ENCODE measurements at regions not wholly inside any gene's neighbourhood (a gene's known extent, or its start where the extent isn't known, plus 50 kb on each side); places are given as distances from the start of the nearest gene placed in this dataset.
"Not testable (repeated sequence)": the region's sequence is repeated elsewhere in the genome, so short reads cannot be mapped to it uniquely, and the experiment has no call there.

GRCh38 chr1:79524126-79524525 lies 517.6 kb upstream of the ADGRL4 start:
- DNase-seq (ENCODE audit: low spot score): no peak

GRCh38 chr1:79519084-79519760 lies 512.7 kb upstream of the ADGRL4 start:
- DNase-seq (ENCODE audit: low spot score): no peak

- no peak for DNase-seq (ENCODE audit: low spot score)
Measured at GRCh38 chr1:79517470-79518224, 511.1 kb upstream of the ADGRL4 start.

GRCh38 chr1:79507770-79508169 lies 501.2 kb upstream of the ADGRL4 start:
- DNase-seq (ENCODE audit: low spot score): no peak

- DNase-seq (ENCODE audit: low spot score): no peak
Measured at GRCh38 chr1:79501153-79501552, 494.6 kb upstream of the ADGRL4 start.

- no peak for DNase-seq (ENCODE audit: low spot score)
Measured at GRCh38 chr1:79499541-79499940, 493.0 kb upstream of the ADGRL4 start.

- peak; percentile 15 for DNase-seq (ENCODE audit: low spot score)
Measured at GRCh38 chr1:79497193-79497773, 490.8 kb upstream of the ADGRL4 start.

- DNase-seq (ENCODE audit: low spot score): no peak
Measured at GRCh38 chr1:79496129-79496528, 489.6 kb upstream of the ADGRL4 start.

- DNase-seq (ENCODE audit: low spot score): not testable (repeated sequence)
Measured at GRCh38 chr1:79493702-79494101, 487.2 kb upstream of the ADGRL4 start.

- DNase-seq (ENCODE audit: low spot score): not testable (repeated sequence)
Measured at GRCh38 chr1:79488572-79489121, 482.1 kb upstream of the ADGRL4 start.

- no peak for DNase-seq (ENCODE audit: low spot score)
Measured at GRCh38 chr1:79478728-79479373, 472.3 kb upstream of the ADGRL4 start.

- DNase-seq (ENCODE audit: low spot score): no peak
Measured at GRCh38 chr1:79478160-79478559, 471.6 kb upstream of the ADGRL4 start.

- DNase-seq (ENCODE audit: low spot score): no peak
Measured at GRCh38 chr1:79472067-79472656, 465.6 kb upstream of the ADGRL4 start.

- no peak for DNase-seq (ENCODE audit: low spot score)
Measured at GRCh38 chr1:79469139-79469538, 462.6 kb upstream of the ADGRL4 start.

GRCh38 chr1:79460773-79461436 lies 454.4 kb upstream of the ADGRL4 start:
- no peak for DNase-seq (ENCODE audit: low spot score)

GRCh38 chr1:79457562-79458224 lies 451.2 kb upstream of the ADGRL4 start:
- DNase-seq (ENCODE audit: low spot score): no peak

GRCh38 chr1:79448426-79448825 lies 441.9 kb upstream of the ADGRL4 start:
- DNase-seq (ENCODE audit: low spot score): no peak

- no peak for DNase-seq (ENCODE audit: low spot score)
Measured at GRCh38 chr1:79441238-79441637, 434.7 kb upstream of the ADGRL4 start.

GRCh38 chr1:79437540-79437939 lies 431.0 kb upstream of the ADGRL4 start:
- no peak for DNase-seq (ENCODE audit: low spot score)

- DNase-seq (ENCODE audit: low spot score): no peak
Measured at GRCh38 chr1:79431340-79431739, 424.8 kb upstream of the ADGRL4 start.

- DNase-seq (ENCODE audit: low spot score): no peak
Measured at GRCh38 chr1:79430437-79430836, 423.9 kb upstream of the ADGRL4 start.
